T1000 (cell line): ENCODE measurements at regions not wholly inside any gene's neighbourhood (a gene's known extent, or its start where the extent isn't known, plus 50 kb on each side); places are given as distances from the start of the nearest gene placed in this dataset.
"Not testable (repeated sequence)": the region's sequence is repeated elsewhere in the genome, so short reads cannot be mapped to it uniquely, and the experiment has no call there.

Source experiments
- DNase-seq: peaks from one replicate; lab custom pipeline; 2025; ENCODE audit warnings: mixed read lengths; lab: John Stamatoyannopoulos, UW

GRCh38 chr1:149700220-149700619 lies 82.3 kb upstream of the FCGR1A start:
- not testable (repeated sequence) for DNase-seq

DNA sequence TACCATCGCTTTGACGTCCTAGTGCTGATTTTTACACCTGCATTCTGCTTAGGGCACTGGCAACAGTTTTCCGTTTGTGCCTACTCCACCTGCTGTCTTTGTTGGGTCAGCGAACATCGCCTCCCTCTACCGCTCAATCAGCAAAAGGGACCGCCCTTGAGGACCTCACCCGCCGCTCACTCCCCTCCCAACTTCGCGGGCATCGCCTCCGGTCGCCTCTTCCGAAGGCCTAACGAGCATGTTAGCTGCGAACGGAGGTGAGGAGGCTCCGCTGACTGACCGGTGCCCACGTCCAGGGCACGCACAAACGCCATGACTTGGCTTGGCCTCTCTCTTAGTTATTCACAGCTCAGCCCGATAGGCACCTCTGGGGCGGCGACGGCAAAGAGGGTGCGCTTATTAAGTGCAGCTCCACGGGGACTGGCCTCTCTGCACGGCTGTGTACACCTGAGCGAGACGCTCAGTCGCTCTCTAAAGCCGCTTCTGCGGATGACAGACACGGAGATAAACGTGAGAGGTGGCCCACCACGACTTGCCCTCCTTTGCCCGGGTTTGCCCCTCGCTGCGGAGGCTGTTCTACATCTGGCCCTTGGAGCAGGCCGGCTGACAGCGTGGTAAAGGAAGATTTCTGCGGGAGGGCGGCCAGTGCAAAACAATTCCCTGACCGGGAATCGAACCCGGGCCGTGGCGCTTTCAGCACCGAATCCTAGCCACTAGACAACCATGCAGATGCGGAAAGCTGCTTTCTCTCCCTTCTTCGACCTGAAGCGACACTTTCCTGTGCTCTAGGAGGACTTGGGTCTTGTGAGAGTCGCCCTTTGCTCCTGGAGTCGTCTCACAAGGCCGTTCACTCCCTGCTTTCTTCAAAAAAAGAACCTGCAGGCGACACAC lies 81.6 kb upstream of the FCGR1A start:
- not testable (repeated sequence) for DNase-seq

- DNase-seq: not testable (repeated sequence)
These were observed 74.2 kb upstream of the FCGR1A start for GRCh38 chr1:149708192-149708853.

GRCh38 chr1:149711651-149712050 lies 70.8 kb upstream of the FCGR1A start:
- DNase-seq: not testable (repeated sequence)

DNA sequence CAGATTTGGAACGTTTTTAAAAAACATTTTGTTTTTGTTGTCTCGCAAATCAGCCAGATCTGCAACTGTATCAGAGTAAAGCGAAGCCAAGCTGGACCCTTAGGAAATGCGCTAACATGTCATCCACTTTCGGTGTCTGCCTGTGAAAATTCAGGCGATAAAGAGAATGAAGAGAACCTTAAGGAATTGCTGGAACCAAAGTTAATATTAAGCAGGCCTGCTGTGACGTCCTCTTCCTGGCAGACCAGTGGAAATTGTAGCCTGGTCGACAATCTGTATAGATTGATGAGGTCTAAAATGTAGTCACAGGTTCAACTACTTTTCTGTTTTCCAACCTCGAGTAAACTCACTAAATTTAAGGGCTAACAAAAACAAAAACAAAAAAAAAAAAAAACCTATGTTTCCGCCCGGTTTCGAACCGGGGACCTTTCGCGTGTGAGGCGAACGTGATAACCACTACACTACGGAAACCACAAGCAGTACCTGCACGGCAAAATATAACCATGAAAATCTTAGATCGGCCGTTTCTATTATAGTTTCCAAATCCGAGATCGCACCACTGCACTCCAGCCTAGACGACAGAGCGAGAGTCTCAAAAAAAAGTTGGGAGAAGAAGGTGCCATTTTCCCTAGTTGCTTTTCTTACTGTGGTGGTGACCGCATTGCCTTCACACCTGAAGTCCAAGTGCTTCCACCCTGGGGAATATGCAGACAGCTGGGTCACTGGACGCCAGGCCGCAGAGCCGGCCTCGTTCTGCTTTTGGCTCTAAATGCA lies 70.2 kb upstream of the FCGR1A start:
- not testable (repeated sequence) for DNase-seq

- DNase-seq: not testable (repeated sequence)
These were observed 69.0 kb upstream of the FCGR1A start for GRCh38 chr1:149713513-149713912.

GRCh38 chr1:149713952-149714351 lies 68.5 kb upstream of the FCGR1A start:
- DNase-seq: not testable (repeated sequence)

- DNase-seq: not testable (repeated sequence)
These were observed 57.7 kb upstream of the FCGR1A start for GRCh38 chr1:149724618-149725302.

DNA sequence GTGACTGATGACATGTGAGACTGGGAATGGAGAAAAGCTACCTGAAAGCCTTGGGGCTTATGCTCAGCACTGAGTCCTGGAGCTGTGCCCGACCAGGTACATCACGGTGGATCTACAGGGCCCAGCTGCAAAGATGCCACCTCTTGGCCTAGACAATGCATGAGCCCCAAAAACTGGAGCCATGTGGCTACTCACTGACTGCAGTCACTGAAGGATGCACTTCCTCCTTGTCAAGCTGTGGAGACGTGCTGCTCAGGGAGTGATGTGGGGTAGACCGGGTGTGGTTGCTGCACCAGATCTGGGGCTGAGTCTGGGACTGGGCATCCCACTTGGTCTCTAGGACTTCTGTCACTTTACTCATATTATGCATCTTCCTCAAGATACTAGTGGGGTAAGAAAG lies 55.8 kb upstream of the FCGR1A start:
- not testable (repeated sequence) for DNase-seq

DNA sequence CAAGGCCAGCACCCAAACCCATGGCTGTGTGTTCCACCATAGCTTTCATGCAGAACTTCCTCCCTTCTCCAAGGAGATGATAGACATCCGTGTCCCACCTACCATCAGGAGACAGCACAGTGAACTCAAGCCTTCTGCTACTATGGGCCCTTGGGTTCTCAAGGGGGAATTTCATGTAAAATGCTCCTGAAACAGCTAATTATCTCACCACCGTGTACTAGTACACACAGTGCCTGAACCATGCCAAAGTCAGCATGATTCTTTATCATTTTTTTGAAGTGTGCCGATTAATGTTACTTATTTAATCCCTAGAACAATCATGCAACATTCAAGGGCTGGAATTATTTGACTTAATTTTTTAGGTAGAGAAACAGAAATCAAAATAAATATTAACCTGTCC lies 53.9 kb upstream of the FCGR1A start:
- DNase-seq: not testable (repeated sequence)
